Liver (tissue), 8 donors: ENCODE measurements at regions not wholly inside any gene's neighbourhood (a gene's known extent, or its start where the extent isn't known, plus 50 kb on each side); places are given as distances from the start of the nearest gene placed in this dataset.

ENCODE experiments used
- DNase-seq: peaks from one replicate; pipeline ENCODE4 v3.0.0-alpha.2; 2017; ENCODE audit warnings: low spot score
- H3K27ac ChIP-seq, 2 donors: one replicate each; pipeline ENCODE4 v1.7.0; 2013; ENCODE audit warnings: inconsistent platforms in 2 of 2, low read length in 2 of 2, control low read depth in 1 of 2, low read depth in 1 of 2, mild to moderate bottlenecking in 1 of 2
- H3K27me3 ChIP-seq, 4 donors: one replicate each; pipeline versions ENCODE4 v1.6.1 to v1.7.0; 2013; ENCODE audit warnings: low read length in 3 of 4, inconsistent platforms in 1 of 4, mild to moderate bottlenecking in 1 of 4, moderate library complexity in 1 of 4; ENCODE audit not compliant: control insufficient read depth in 4 of 4, insufficient read depth in 4 of 4
- H3K36me3 ChIP-seq, 4 donors: one replicate each; pipeline versions ENCODE4 v1.6.1 to v1.7.0; 2013; ENCODE audit warnings: low read length in 3 of 4, mild to moderate bottlenecking in 3 of 4, low read depth in 1 of 4, moderate library complexity in 1 of 4; ENCODE audit not compliant: control insufficient read depth in 4 of 4, insufficient read depth in 3 of 4
- H3K4me1 ChIP-seq, 4 donors: one replicate each; pipeline versions ENCODE4 v1.6.1 to v1.7.0; 2013; ENCODE audit warnings: low read length in 3 of 4, mild to moderate bottlenecking in 3 of 4, moderate library complexity in 1 of 4; ENCODE audit not compliant: control insufficient read depth in 4 of 4, insufficient read depth in 4 of 4
- H3K4me3 ChIP-seq, 3 donors: one replicate each; pipeline versions ENCODE4 v1.6.1 to v1.7.0; 2013; ENCODE audit warnings: low read length in 3 of 3, control low read depth in 1 of 3, low read depth in 1 of 3, mild to moderate bottlenecking in 1 of 3
- H3K9ac ChIP-seq, 2 donors: one replicate each; pipeline ENCODE4 v1.7.0; 2013; ENCODE audit warnings: low read length in 2 of 2, mild to moderate bottlenecking in 2 of 2, moderate library complexity in 2 of 2, control low read depth in 1 of 2, low read depth in 1 of 2
- H3K9me3 ChIP-seq, 4 donors: one replicate each; pipeline versions ENCODE4 v1.6.1 to v1.7.0; 2013; ENCODE audit warnings: low read length in 3 of 4; ENCODE audit not compliant: control insufficient read depth in 4 of 4
- CTCF ChIP-seq: fragments of 150-350 bp; IDR thresholded peaks from 2 replicates; pipeline ENCODE4 v1.5.1; 2017; ENCODE audit warnings: improper control_type of control experiment, low read depth, low read length; ENCODE audit not compliant: missing input control
- EGR1 ChIP-seq, 2 donors: IDR thresholded peaks; 2 replicates each; pipeline ENCODE4 v1.6.1; 2016 to 2018; ENCODE audit warnings: antibody characterized with exemption in 2 of 2, low read depth in 2 of 2
- FOXA1 ChIP-seq: IDR thresholded peaks from 2 replicates; pipeline ENCODE4 v1.6.1; 2016; ENCODE audit warnings: antibody characterized with exemption
- FOXA2 ChIP-seq: IDR thresholded peaks from 2 replicates; pipeline ENCODE4 v1.6.1; 2016; ENCODE audit warnings: antibody characterized with exemption
- GABPA ChIP-seq, 2 donors: IDR thresholded peaks in 1 of 2; conservative IDR thresholded peaks in 1 of 2; 2 replicates each; pipeline ENCODE4 v1.6.1; 2016; ENCODE audit warnings: antibody characterized with exemption in 2 of 2, mild to moderate bottlenecking in 1 of 2, moderate library complexity in 1 of 2
- HNF4G ChIP-seq: IDR thresholded peaks from 2 replicates; pipeline ENCODE4 v1.6.1; 2016; ENCODE audit warnings: antibody characterized with exemption
- MAX ChIP-seq: IDR thresholded peaks from 2 replicates; pipeline ENCODE4 v1.6.1; 2016; ENCODE audit warnings: antibody characterized with exemption
- NR2F2 ChIP-seq: IDR thresholded peaks from 2 replicates; pipeline ENCODE4 v1.6.1; 2016; ENCODE audit warnings: antibody characterized with exemption
- RAD21 ChIP-seq, 2 donors: IDR thresholded peaks; 2 replicates each; pipeline ENCODE4 v1.6.1; 2016; ENCODE audit warnings: antibody characterized with exemption in 2 of 2, mild to moderate bottlenecking in 2 of 2
- REST ChIP-seq: IDR thresholded peaks from 2 replicates; pipeline ENCODE4 v1.6.1; 2016; ENCODE audit warnings: antibody characterized with exemption, mild to moderate bottlenecking
- SP1 ChIP-seq: IDR thresholded peaks from 2 replicates; pipeline ENCODE4 v1.6.1; 2018; ENCODE audit warnings: antibody characterized with exemption, mild to moderate bottlenecking
- YY1 ChIP-seq: IDR thresholded peaks from 2 replicates; pipeline ENCODE4 v1.6.1; 2016; ENCODE audit warnings: antibody characterized with exemption, mild to moderate bottlenecking
- ZBTB33 ChIP-seq: IDR thresholded peaks from 2 replicates; pipeline ENCODE4 v1.6.1; 2016; ENCODE audit warnings: antibody characterized with exemption
- WGBS: extraction: QIAGEN DNeasy Blood & Tissue Kit; methylation state at CpG from one replicate; pipeline ENCODE4 v1.1.7; 2013; 5-methylcytosine and 5-hydroxymethylcytosine counted together
- TF ChIP-seq, protein P1 (sequence below): IDR thresholded peaks from 2 replicates; pipeline ENCODE4 v1.6.1; 2016; ENCODE audit warnings: antibody characterized with exemption
- donor health status: healthy.
- donor health status: healthy.
- donor health status: healthy.
- donor health status: healthy.
- donor health status: healthy.

- no peak for TF ChIP-seq FOXA1
- TF ChIP-seq ZBTB33, result no peak
- TF ChIP-seq REST, result no peak
- TF ChIP-seq, protein P1, sequence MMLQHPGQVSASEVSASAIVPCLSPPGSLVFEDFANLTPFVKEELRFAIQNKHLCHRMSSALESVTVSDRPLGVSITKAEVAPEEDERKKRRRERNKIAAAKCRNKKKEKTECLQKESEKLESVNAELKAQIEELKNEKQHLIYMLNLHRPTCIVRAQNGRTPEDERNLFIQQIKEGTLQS, result no peak
- no peak for TF ChIP-seq EGR1 (IDR thresholded peaks at IDR 0.05; ENCODE audit: low read depth in 2 of 2)
- TF ChIP-seq CTCF, result no peak
- no peak for TF ChIP-seq MAX
- 67% methylated on average over 1 of the region's 1 CpG for WGBS
These were observed 94.6 kb upstream of the FUNDC1 start for GRCh38 chrX:44637282-44637681.

GRCh38 chrX:44621078-44621477 is 78.4 kb upstream of the FUNDC1 start:
- DNase-seq, result no peak
- Histone ChIP-seq H3K9ac (no peak overlapping the region), H3K4me3 (no peak overlapping the region), H3K27ac (no peak overlapping the region), H3K9me3 (no peaks in the 10 kb centered on the region), H3K36me3 (no peaks in the 10 kb centered on the region), H3K4me1 (no peaks in the 10 kb centered on the region), H3K27me3 (no peaks in the 10 kb centered on the region)
- 45% methylated on average over 4 of the region's 4 CpGs for WGBS
- TF ChIP-seq FOXA1, result no peak
- no peak for TF ChIP-seq NR2F2
- TF ChIP-seq RAD21 (IDR thresholded peaks at IDR 0.05), result no peak
- TF ChIP-seq FOXA2, result no peak
- TF ChIP-seq, protein P1, result no peak
- no peak for TF ChIP-seq ZBTB33
- TF ChIP-seq YY1, result no peak
- no peak for TF ChIP-seq HNF4G
- no peak for TF ChIP-seq REST
- no peak for TF ChIP-seq GABPA (IDR thresholded peaks at IDR 0.05 in 1 of 2, conservative IDR thresholded peaks at IDR 0.05 in 1 of 2)
- TF ChIP-seq CTCF, result no peak
- no peak for TF ChIP-seq SP1
- TF ChIP-seq EGR1 (IDR thresholded peaks at IDR 0.05; ENCODE audit: low read depth in 2 of 2), result no peak

More at GRCh38 chrX:44637282-44637681, 94.6 kb upstream of the FUNDC1 start:
- no peaks in the 10 kb centered on the region for H3K36me3 ChIP-seq
- no peak overlapping the region for H3K9ac ChIP-seq
- no peaks in the 10 kb centered on the region for H3K4me1 ChIP-seq
- no peaks in the 10 kb centered on the region for H3K27me3 ChIP-seq
- no peak overlapping the region for H3K27ac ChIP-seq
- H3K4me3 ChIP-seq, result no peak overlapping the region
- DNase-seq, result no peak
- no peaks in the 10 kb centered on the region for H3K9me3 ChIP-seq
